ENCODE measurements at regions not wholly inside any gene's neighbourhood (a gene's known extent, or its start where the extent isn't known, plus 50 kb on each side); places are given as distances from the start of the nearest gene placed in this dataset.

- Histone ChIP-seq H3K27me3 (replicated peaks; ENCODE audit: control insufficient read depth, insufficient read depth, low read length) (peaks cover 54% of the 10 kb centered on the region), H3K36me3 (ENCODE audit: control insufficient read depth, insufficient read depth, low read length, severe bottlenecking) (no peaks in the 10 kb centered on the region), H3K9me3 (ENCODE audit: control insufficient read depth, low read length) (peaks cover 8% of the 10 kb centered on the region), H3K4me3 (ENCODE audit: low read length) (no peak overlapping the region), H3K9ac (ENCODE audit: low read length) (no peak overlapping the region), H3K4me1 (ENCODE audit: control insufficient read depth, insufficient read depth, low read length) (no peaks in the 10 kb centered on the region)
- DNase-seq (ENCODE audit: low read depth): no peak
These were observed 102.0 kb upstream of the CDKN3 start for GRCh38 chr14:54294802-54295201.

DNA sequence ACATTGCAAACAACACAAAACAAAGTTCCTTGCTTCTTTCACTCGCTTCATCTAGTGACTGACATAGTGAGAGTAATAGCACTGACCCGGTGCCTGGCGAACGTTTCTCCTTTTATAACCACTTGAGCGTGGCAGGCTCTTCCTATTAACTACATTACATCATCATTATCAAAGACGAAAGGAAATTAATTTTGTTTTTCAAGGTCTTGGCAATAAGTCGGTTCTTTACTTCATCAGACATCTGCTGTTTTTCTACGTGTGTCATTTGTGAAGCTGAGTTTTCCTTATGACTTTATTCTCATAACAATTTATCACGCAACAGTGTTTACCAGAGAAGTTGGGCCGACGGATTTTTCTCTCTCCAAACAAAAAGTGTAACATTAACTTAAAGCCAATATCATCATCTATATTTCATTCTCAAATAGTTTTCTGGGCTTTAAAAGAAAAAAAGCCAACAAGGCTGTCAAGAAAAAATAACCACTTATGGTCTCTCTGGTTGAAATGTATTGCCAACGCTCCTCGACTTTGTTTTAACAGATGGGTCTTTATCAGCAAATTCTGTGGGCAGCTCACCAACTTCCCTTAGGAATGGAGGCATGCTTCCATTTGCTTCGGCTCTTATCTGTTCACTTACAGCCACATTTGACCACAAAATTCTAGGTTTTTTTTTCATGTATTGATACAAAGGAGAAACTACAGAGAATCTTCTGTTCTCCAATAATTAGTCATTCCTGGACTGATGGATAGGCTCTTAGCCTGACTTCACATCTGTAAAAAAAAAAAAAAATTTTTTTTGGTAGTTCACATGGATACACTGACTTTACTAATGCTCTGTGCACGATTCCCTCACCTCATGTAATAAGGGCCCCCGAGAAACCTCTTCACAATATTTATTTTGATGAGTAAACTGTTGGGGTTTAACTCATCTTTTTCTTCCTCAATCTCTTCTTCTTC is 97.1 kb upstream of the CDKN3 start:
- Histone ChIP-seq H3K27me3 (replicated peaks; ENCODE audit: control insufficient read depth, insufficient read depth, low read length) (peaks cover 72% of the 10 kb centered on the region), H3K4me3 (ENCODE audit: low read length) (no peak overlapping the region), H3K4me1 (ENCODE audit: control insufficient read depth, insufficient read depth, low read length) (no peaks in the 10 kb centered on the region), H3K9me3 (ENCODE audit: control insufficient read depth, low read length) (peaks cover 4% of the 10 kb centered on the region), H3K36me3 (ENCODE audit: control insufficient read depth, insufficient read depth, low read length, severe bottlenecking) (no peaks in the 10 kb centered on the region), H3K9ac (ENCODE audit: low read length) (no peak overlapping the region)
- no peak for DNase-seq (ENCODE audit: low read depth)

GRCh38 chr14:54300881-54301280 is 95.9 kb upstream of the CDKN3 start:
- Histone ChIP-seq H3K4me1 (ENCODE audit: control insufficient read depth, insufficient read depth, low read length) (no peaks in the 10 kb centered on the region), H3K9me3 (ENCODE audit: control insufficient read depth, low read length) (no peaks in the 10 kb centered on the region), H3K9ac (ENCODE audit: low read length) (no peak overlapping the region), H3K36me3 (ENCODE audit: control insufficient read depth, insufficient read depth, low read length, severe bottlenecking) (no peaks in the 10 kb centered on the region), H3K4me3 (ENCODE audit: low read length) (no peak overlapping the region), H3K27me3 (replicated peaks; ENCODE audit: control insufficient read depth, insufficient read depth, low read length) (peaks cover 82% of the 10 kb centered on the region)
- DNase-seq (ENCODE audit: low read depth): no peak

DNA sequence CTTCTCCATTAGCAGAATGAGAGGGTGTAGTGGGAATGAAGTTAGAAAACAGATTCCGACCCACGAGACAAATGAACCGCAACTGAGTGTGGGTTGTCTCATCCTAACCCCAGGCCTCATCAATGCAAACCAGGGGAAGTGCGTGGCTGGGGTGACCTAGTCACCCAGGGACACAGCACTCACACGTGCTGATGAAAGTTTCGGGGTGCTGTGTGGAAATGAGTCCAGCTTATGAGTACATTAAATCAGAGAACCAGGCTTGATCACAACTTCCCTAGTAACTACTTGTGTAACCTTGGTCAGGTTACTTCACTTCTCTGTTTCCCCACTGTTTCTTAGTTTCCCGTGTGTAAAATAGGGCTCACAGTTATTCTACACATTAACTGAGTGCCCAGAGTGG is 95.4 kb upstream of the CDKN3 start:
- Histone ChIP-seq H3K36me3 (ENCODE audit: control insufficient read depth, insufficient read depth, low read length, severe bottlenecking) (no peaks in the 10 kb centered on the region), H3K4me1 (ENCODE audit: control insufficient read depth, insufficient read depth, low read length) (no peaks in the 10 kb centered on the region), H3K4me3 (ENCODE audit: low read length) (no peak overlapping the region), H3K27me3 (replicated peaks; ENCODE audit: control insufficient read depth, insufficient read depth, low read length) (peaks cover 82% of the 10 kb centered on the region), H3K9ac (ENCODE audit: low read length) (no peak overlapping the region), H3K9me3 (ENCODE audit: control insufficient read depth, low read length) (no peaks in the 10 kb centered on the region)
- no peak for DNase-seq (ENCODE audit: low read depth)

DNA sequence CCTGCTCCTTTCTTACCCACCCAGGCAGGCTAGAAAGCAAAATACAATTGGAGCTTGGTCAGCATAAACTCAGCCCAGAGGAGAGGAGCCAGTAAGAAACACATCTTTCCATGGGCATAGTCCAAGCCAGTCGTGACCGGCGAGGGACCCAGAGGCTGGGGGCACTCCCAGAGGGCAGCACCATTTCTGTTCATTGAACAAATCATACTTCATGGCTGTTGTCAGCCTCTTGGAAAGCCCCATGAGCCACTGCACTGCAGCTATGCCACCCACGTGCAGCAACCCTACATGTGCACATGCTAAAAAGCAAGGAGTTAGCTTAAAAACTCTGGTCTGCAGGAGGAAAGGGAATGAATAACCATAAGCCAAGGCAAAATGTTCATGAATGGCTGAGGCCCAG is 90.0 kb upstream of the CDKN3 start:
- H3K4me1 ChIP-seq (ENCODE audit: control insufficient read depth, insufficient read depth, low read length): peaks cover 2% of the 10 kb centered on the region

DNA sequence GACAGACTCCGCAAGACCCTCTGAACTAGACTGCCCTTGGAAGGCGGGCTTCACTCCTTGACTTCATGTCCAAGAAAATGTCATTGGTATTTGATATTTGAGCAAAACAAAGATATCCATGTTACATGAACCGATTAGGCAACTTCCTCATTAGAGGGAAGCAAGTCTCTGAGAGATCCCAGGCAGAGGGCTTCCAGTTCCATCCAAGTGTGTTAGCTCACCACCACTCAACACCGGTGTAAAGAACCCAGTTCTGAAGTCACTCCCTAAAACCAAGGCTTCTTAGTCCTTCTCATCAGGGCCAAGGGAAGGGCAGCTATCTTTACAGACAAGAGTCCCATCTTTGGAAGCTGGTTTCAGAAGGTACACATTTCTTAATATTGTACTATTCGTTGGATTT is 87.2 kb upstream of the CDKN3 start:
- H3K4me1 ChIP-seq (ENCODE audit: control insufficient read depth, insufficient read depth, low read length): peaks cover 13% of the 10 kb centered on the region
- no peak overlapping the region for H3K9ac ChIP-seq (ENCODE audit: low read length)
- peaks cover 5% of the 10 kb centered on the region for H3K9me3 ChIP-seq (ENCODE audit: control insufficient read depth, low read length)
- H3K27me3 ChIP-seq (replicated peaks; ENCODE audit: control insufficient read depth, insufficient read depth, low read length): peaks cover 49% of the 10 kb centered on the region
- DNase-seq (ENCODE audit: low read depth): no peak
- H3K4me3 ChIP-seq (ENCODE audit: low read length): no peak overlapping the region
- H3K36me3 ChIP-seq (ENCODE audit: control insufficient read depth, insufficient read depth, low read length, severe bottlenecking): no peaks in the 10 kb centered on the region

More for the DNA sequence above, 90.0 kb upstream of the CDKN3 start:
- Histone ChIP-seq H3K9me3 (ENCODE audit: control insufficient read depth, low read length) (peaks cover 5% of the 10 kb centered on the region), H3K36me3 (ENCODE audit: control insufficient read depth, insufficient read depth, low read length, severe bottlenecking) (no peaks in the 10 kb centered on the region), H3K27me3 (replicated peaks; ENCODE audit: control insufficient read depth, insufficient read depth, low read length) (peaks cover 64% of the 10 kb centered on the region), H3K9ac (ENCODE audit: low read length) (no peak overlapping the region), H3K4me3 (ENCODE audit: low read length) (no peak overlapping the region)
- DNase-seq (ENCODE audit: low read depth): no peak

DNA sequence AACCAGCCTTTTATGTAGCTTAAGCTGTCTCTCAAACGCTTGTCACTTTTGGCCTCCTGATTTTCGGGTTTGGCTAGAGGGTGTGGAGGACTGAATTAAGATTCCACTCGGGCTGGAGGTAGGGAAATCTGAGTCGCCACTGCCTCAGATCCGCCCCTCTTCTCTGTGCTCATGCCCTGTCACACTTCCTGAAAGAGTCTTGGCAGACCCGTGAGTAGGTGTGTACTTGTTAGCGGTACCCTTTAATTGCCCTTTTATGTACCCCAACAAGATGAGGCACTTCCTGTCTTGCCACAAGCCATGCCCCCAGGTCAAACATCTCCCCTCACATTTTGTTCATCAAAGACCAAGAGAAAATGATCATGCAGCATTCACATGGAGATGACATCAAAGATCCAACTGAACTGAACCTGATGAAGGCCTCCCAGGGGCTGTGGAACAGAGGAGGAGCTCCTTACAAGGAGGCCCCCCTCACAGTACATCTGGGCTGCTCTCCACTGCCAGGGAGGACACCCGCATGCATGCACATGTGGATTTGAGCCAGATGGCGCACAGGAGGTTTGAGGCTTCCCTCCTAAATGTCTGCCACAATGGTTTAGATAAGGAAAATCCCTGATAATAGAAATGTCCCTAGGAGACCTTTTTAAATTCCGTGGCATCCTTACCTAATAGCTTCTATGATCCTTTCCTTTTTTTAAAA is 86.5 kb upstream of the CDKN3 start:
- no peak for DNase-seq (ENCODE audit: low read depth)
- Histone ChIP-seq H3K4me3 (ENCODE audit: low read length) (no peak overlapping the region), H3K27me3 (replicated peaks; ENCODE audit: control insufficient read depth, insufficient read depth, low read length) (peaks cover 49% of the 10 kb centered on the region), H3K4me1 (ENCODE audit: control insufficient read depth, insufficient read depth, low read length) (peaks cover 13% of the 10 kb centered on the region), H3K36me3 (ENCODE audit: control insufficient read depth, insufficient read depth, low read length, severe bottlenecking) (no peaks in the 10 kb centered on the region), H3K9me3 (ENCODE audit: control insufficient read depth, low read length) (peaks cover 5% of the 10 kb centered on the region), H3K9ac (ENCODE audit: low read length) (no peak overlapping the region)

DNA sequence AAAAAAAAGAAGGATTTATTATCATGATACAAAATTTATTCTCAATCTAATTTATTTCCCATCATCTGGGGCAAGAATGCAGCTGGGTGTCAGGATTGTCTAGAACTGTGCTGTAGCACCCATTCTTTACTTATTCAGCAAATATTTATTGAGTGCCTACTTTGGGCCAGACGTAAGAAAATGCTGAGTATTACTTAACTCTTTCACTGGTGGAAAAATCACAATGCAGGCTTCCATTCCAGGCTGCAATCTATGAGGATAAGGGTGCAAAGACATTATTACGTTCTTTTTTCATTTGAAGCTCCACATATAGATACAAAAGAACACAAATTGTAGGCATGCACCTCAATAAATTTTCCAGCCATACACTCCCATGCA is 86.0 kb upstream of the CDKN3 start:
- Histone ChIP-seq H3K27me3 (replicated peaks; ENCODE audit: control insufficient read depth, insufficient read depth, low read length) (peaks cover 49% of the 10 kb centered on the region), H3K9me3 (ENCODE audit: control insufficient read depth, low read length) (peaks cover 5% of the 10 kb centered on the region), H3K4me3 (ENCODE audit: low read length) (no peak overlapping the region), H3K36me3 (ENCODE audit: control insufficient read depth, insufficient read depth, low read length, severe bottlenecking) (no peaks in the 10 kb centered on the region), H3K4me1 (ENCODE audit: control insufficient read depth, insufficient read depth, low read length) (peaks cover 13% of the 10 kb centered on the region), H3K9ac (ENCODE audit: low read length) (no peak overlapping the region)
- no peak for DNase-seq (ENCODE audit: low read depth)

DNA sequence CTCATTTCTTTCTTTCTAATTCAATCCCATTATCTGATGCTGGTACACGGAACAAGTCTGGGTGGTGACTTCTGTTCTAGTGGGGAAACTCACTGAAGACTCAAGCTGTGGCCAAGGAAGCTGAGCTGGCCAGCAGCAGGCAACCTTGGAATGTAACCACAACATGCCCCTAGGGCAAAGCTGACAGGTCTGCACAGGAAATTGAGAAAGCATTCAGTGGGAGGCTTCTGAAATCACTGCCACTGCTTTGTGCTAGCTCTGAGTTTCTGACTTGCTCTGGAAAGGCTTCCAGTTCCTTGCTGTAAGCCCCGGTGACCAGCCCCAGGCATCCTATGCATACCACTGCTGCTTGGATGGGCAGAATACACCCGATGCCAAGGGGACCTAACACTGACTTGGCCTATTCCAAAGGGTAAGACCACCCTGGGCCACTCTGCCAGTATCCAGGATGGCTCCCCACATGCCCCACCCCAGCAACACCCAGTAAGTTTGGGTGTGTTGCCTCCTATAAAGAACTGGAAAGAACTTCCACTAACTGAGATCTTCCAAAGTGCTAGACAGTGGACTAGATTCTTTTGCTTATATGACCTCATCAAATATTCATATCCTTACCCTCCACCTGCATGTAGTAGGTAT is 84.5 kb upstream of the CDKN3 start:
- peaks cover 13% of the 10 kb centered on the region for H3K4me1 ChIP-seq (ENCODE audit: control insufficient read depth, insufficient read depth, low read length)
- peaks cover 47% of the 10 kb centered on the region for H3K27me3 ChIP-seq (replicated peaks; ENCODE audit: control insufficient read depth, insufficient read depth, low read length)
- DNase-seq (ENCODE audit: low read depth): peak; percentile 94
- H3K9ac ChIP-seq (ENCODE audit: low read length): no peak overlapping the region
- H3K9me3 ChIP-seq (ENCODE audit: control insufficient read depth, low read length): peaks cover 5% of the 10 kb centered on the region
- no peak overlapping the region for H3K4me3 ChIP-seq (ENCODE audit: low read length)
- H3K36me3 ChIP-seq (ENCODE audit: control insufficient read depth, insufficient read depth, low read length, severe bottlenecking): no peaks in the 10 kb centered on the region

DNA sequence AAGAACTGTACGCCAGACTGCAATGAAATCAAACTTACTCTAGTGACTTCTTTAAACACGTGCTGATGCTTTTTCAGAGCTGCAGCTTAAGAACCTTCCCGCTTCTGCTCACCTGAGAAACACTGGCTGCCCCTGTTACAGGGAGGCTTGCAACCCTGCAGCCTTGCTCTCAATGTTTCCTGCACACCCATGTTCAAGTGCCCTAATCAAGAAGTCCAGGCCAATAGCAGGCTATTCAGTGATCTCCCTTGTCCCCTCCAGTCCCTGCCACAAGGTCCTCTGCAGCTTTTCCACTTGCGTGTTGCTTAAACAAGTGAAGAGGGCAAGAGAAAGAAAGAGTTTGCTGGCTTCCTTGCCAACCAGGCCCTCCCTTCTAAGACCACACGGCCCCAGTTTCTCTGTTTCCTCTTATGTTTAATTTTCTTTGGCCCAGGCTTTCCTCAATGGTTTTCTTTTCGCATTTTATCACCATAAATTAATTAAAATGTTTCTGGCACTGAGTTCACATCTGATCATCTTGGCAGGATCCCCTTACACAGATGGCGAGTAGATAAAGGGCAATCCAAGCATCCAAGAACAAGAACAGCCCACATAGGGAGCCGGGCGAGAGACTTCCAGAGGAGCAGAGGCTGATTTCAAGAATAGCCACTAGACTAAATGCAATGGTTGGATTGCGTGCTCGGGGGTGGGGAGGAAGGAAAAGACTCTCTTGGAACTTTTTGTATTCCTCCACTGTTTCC is 82.3 kb upstream of the CDKN3 start:
- DNase-seq (ENCODE audit: low read depth): no peak
- Histone ChIP-seq H3K9ac (ENCODE audit: low read length) (no peak overlapping the region), H3K4me1 (ENCODE audit: control insufficient read depth, insufficient read depth, low read length) (peaks cover 13% of the 10 kb centered on the region)

GRCh38 chr14:54316652-54317051 is 80.2 kb upstream of the CDKN3 start:
- Histone ChIP-seq H3K27me3 (replicated peaks; ENCODE audit: control insufficient read depth, insufficient read depth, low read length) (peaks cover 47% of the 10 kb centered on the region), H3K4me1 (ENCODE audit: control insufficient read depth, insufficient read depth, low read length) (peaks cover 12% of the 10 kb centered on the region), H3K9ac (ENCODE audit: low read length) (no peak overlapping the region), H3K4me3 (ENCODE audit: low read length) (no peak overlapping the region), H3K9me3 (ENCODE audit: control insufficient read depth, low read length) (no peaks in the 10 kb centered on the region), H3K36me3 (ENCODE audit: control insufficient read depth, insufficient read depth, low read length, severe bottlenecking) (no peaks in the 10 kb centered on the region)
- DNase-seq (ENCODE audit: low read depth): no peak

More for the DNA sequence above, 82.3 kb upstream of the CDKN3 start:
- Histone ChIP-seq H3K27me3 (replicated peaks; ENCODE audit: control insufficient read depth, insufficient read depth, low read length) (peaks cover 42% of the 10 kb centered on the region), H3K36me3 (ENCODE audit: control insufficient read depth, insufficient read depth, low read length, severe bottlenecking) (no peaks in the 10 kb centered on the region), H3K9me3 (ENCODE audit: control insufficient read depth, low read length) (no peaks in the 10 kb centered on the region), H3K4me3 (ENCODE audit: low read length) (no peak overlapping the region)
